Smooth muscle cell (in vitro differentiated cells): ENCODE measurements at regions not wholly inside any gene's neighbourhood (a gene's known extent, or its start where the extent isn't known, plus 50 kb on each side); places are given as distances from the start of the nearest gene placed in this dataset.

Experiments
- DNase-seq: peaks from one replicate; lab custom pipeline; 2025; ENCODE audit not compliant: unreplicated experiment; lab: John Stamatoyannopoulos, UW
- H2AFZ ChIP-seq: fragments of 200-600 bp; sonication (generic); 2 replicates; pipeline ENCODE4 v1.6.0; 2016; ENCODE audit warnings: antibody characterized with exemption, low read depth, mild to moderate bottlenecking
- H3F3A ChIP-seq: fragments of 200-600 bp; sonication (generic); 2 replicates; pipeline ENCODE4 v1.6.0; 2017; ENCODE audit warnings: antibody characterized with exemption, low read depth
- H3K27ac ChIP-seq: fragments of 200-600 bp; sonication (generic); 2 replicates; pipeline ENCODE4 v1.5.1; 2016; ENCODE audit warnings: low read depth, mild to moderate bottlenecking
- H3K27me3 ChIP-seq: fragments of 200-600 bp; sonication (generic); 2 replicates; pipeline ENCODE4 v1.6.1; 2016; ENCODE audit warnings: low read depth, mild to moderate bottlenecking
- H3K36me3 ChIP-seq: fragments of 200-600 bp; sonication (generic); 2 replicates; pipeline ENCODE4 v1.5.1; 2016; ENCODE audit warnings: low read depth
- H3K4me1 ChIP-seq: fragments of 200-600 bp; sonication (generic); 2 replicates; pipeline ENCODE4 v1.5.1; 2016; ENCODE audit warnings: low read depth
- H3K4me2 ChIP-seq: fragments of 200-600 bp; sonication (generic); 2 replicates; pipeline ENCODE4 v1.6.0; 2016; ENCODE audit warnings: mild to moderate bottlenecking
- H3K4me3 ChIP-seq: fragments of 200-600 bp; sonication (generic); 2 replicates; pipeline ENCODE4 v1.5.1; 2016; ENCODE audit warnings: mild to moderate bottlenecking
- H3K79me2 ChIP-seq: fragments of 200-600 bp; sonication (generic); 2 replicates; pipeline ENCODE4 v1.6.0; 2016; ENCODE audit warnings: low read depth, mild to moderate bottlenecking
- H3K9ac ChIP-seq: fragments of 200-600 bp; sonication (generic); 2 replicates; pipeline ENCODE4 v1.6.0; 2016; ENCODE audit warnings: low read depth
- H3K9me3 ChIP-seq: fragments of 200-600 bp; sonication (generic); replicated peaks from 2 replicates; pipeline ENCODE4 v1.5.1; 2016; ENCODE audit warnings: low read depth
- H4K20me1 ChIP-seq: fragments of 200-600 bp; sonication (generic); 2 replicates; pipeline ENCODE4 v1.6.0; 2016; ENCODE audit warnings: low read depth
- CTCF ChIP-seq: fragments of 200-600 bp; sonication (generic); IDR thresholded peaks from 2 replicates; pipeline ENCODE4 v1.5.1; 2017; ENCODE audit warnings: borderline replicate concordance, mild to moderate bottlenecking, antibody characterized with exemption; ENCODE audit not compliant: insufficient read depth, poor library complexity, severe bottlenecking
- WGBS: methylation state at CpG from one replicate; pipeline ENCODE4 v1.1.7; 2016; ENCODE audit warnings: low lambda C conversion rate; 5-methylcytosine and 5-hydroxymethylcytosine counted together

DNA sequence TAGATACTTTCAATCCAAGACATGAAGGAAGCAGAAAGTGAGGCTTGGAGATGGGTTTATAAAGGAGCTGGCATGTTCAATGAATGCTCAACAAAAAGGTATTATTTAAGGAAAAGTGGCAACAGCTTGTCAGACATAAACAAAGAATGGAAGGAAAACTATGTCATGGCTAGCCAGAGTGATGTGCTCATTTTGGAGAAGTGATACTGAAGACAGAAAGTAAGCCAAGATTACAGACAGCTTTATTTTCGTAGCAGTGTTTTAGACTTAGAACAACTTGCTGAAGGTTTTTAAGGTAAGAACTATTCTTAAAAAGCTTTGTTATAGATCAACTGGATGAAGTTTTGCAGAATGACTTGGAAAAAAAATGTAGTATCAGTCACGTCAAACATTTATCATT lies 160.5 kb upstream of the FERD3L start:
- H3K4me3 ChIP-seq: no peak overlapping the region
- H4K20me1 ChIP-seq: no peaks in the 10 kb centered on the region
- peak overlapping the region; percentile 52 for H2AFZ ChIP-seq
- H3K36me3 ChIP-seq: no peaks in the 10 kb centered on the region
- no peaks in the 10 kb centered on the region for H3K9me3 ChIP-seq
- WGBS: 44% methylated on average over 2 of the region's 2 CpGs
- peaks cover 11% of the 10 kb centered on the region for H3F3A ChIP-seq
- H3K4me1 ChIP-seq: peaks cover 7% of the 10 kb centered on the region
- H3K9ac ChIP-seq: no peak overlapping the region
- no peaks in the 10 kb centered on the region for H3K79me2 ChIP-seq
- peak overlapping the region; percentile 78 for H3K27ac ChIP-seq
- peak overlapping the region; percentile 47 for H3K4me2 ChIP-seq
- DNase-seq: no peak
- TF ChIP-seq CTCF: no peak
- H3K27me3 ChIP-seq: no peaks in the 10 kb centered on the region

- DNase-seq: no peak
- Histone ChIP-seq H3K4me2 (peak overlapping the region; percentile 75), H3F3A (peaks cover 14% of the 10 kb centered on the region), H3K9me3 (no peaks in the 10 kb centered on the region), H3K4me3 (no peak overlapping the region), H3K27me3 (no peaks in the 10 kb centered on the region), H3K9ac (no peak overlapping the region), H2AFZ (peak overlapping the region; percentile 52), H3K36me3 (no peaks in the 10 kb centered on the region), H3K4me1 (peaks cover 7% of the 10 kb centered on the region), H4K20me1 (no peaks in the 10 kb centered on the region), H3K27ac (peak overlapping the region; percentile 78), H3K79me2 (no peaks in the 10 kb centered on the region)
- 61% methylated on average over 4 of the region's 4 CpGs for WGBS
- no peak for TF ChIP-seq CTCF
Measured at GRCh38 chr7:19304086-19304485, 158.9 kb upstream of the FERD3L start.

DNA sequence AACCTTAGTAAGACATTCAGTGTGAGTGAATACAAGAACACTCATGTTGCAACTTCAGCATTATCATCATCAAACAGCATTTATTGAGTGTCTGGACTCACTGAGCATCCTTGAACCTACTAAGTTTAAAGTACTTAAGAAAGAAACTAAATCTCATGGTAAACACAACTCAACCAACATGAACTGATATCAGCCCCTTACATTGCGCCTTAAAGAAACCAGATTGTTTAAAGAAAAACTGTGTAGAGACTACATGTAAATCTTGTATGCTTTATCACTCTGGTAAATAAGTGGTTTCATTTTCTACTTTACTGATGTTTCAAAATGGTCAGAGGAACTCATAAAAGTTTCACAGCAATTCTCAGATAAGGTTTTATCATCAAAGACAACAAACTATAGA lies 157.5 kb upstream of the FERD3L start:
- Histone ChIP-seq H3K36me3 (no peaks in the 10 kb centered on the region), H3K79me2 (no peaks in the 10 kb centered on the region), H2AFZ (peak overlapping the region; percentile 62), H4K20me1 (no peaks in the 10 kb centered on the region), H3K4me2 (peak overlapping the region; percentile 75), H3F3A (peaks cover 14% of the 10 kb centered on the region), H3K4me1 (peaks cover 7% of the 10 kb centered on the region), H3K27me3 (no peaks in the 10 kb centered on the region), H3K9ac (no peak overlapping the region), H3K4me3 (peak overlapping the region; percentile 4), H3K27ac (peak overlapping the region; percentile 78), H3K9me3 (no peaks in the 10 kb centered on the region)
- TF ChIP-seq CTCF: no peak
- 16% methylated on average over 1 of the region's 1 CpG for WGBS
- DNase-seq: no peak

GRCh38 chr7:19296617-19297016 lies 151.4 kb upstream of the FERD3L start:
- no peaks in the 10 kb centered on the region for H3K9me3 ChIP-seq
- no peak for TF ChIP-seq CTCF
- 90% methylated on average over 2 of the region's 2 CpGs for WGBS

More at GRCh38 chr7:19296617-19297016, 151.4 kb upstream of the FERD3L start:
- Histone ChIP-seq H3K4me3 (no peak overlapping the region), H3K36me3 (no peaks in the 10 kb centered on the region), H3K4me1 (peaks cover 15% of the 10 kb centered on the region), H3K9ac (no peak overlapping the region), H2AFZ (no peak overlapping the region), H3K79me2 (no peaks in the 10 kb centered on the region), H4K20me1 (no peaks in the 10 kb centered on the region), H3F3A (peaks cover 24% of the 10 kb centered on the region), H3K27me3 (no peaks in the 10 kb centered on the region), H3K4me2 (no peak overlapping the region), H3K27ac (no peak overlapping the region)
- no peak for DNase-seq
